ENCODE measurements at regions not wholly inside any gene's neighbourhood (a gene's known extent, or its start where the extent isn't known, plus 50 kb on each side); places are given as distances from the start of the nearest gene placed in this dataset.

GRCh38 chr1:198913667-198914066 lies 274.8 kb downstream of the PTPRC start:
- TF ChIP-seq, protein P1, sequence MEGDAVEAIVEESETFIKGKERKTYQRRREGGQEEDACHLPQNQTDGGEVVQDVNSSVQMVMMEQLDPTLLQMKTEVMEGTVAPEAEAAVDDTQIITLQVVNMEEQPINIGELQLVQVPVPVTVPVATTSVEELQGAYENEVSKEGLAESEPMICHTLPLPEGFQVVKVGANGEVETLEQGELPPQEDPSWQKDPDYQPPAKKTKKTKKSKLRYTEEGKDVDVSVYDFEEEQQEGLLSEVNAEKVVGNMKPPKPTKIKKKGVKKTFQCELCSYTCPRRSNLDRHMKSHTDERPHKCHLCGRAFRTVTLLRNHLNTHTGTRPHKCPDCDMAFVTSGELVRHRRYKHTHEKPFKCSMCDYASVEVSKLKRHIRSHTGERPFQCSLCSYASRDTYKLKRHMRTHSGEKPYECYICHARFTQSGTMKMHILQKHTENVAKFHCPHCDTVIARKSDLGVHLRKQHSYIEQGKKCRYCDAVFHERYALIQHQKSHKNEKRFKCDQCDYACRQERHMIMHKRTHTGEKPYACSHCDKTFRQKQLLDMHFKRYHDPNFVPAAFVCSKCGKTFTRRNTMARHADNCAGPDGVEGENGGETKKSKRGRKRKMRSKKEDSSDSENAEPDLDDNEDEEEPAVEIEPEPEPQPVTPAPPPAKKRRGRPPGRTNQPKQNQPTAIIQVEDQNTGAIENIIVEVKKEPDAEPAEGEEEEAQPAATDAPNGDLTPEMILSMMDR (IDR thresholded peaks at IDR 0.05; ENCODE audit: insufficient read depth, low read length), result no peak
- TF ChIP-seq POLR2AphosphoS5 (IDR thresholded peaks at IDR 0.05; ENCODE audit: low read depth) (0 out of 2 replicates have a peak, but pooled peaks have one; percentile 42), SPI1 (IDR thresholded peaks at IDR 0.05; ENCODE audit: borderline replicate concordance, low read depth) (no peak), REST (IDR thresholded peaks at IDR 0.05; ENCODE audit: insufficient replicate concordance, low read depth) (no peak), GABPA (IDR thresholded peaks at IDR 0.05; ENCODE audit: low read depth) (no peak)

Data from HL-60 (cell line).